Fibroblast of mammary gland (primary cell): ENCODE measurements at regions not wholly inside any gene's neighbourhood (a gene's known extent, or its start where the extent isn't known, plus 50 kb on each side); places are given as distances from the start of the nearest gene placed in this dataset.

Experiments
- DNase-seq: peaks from one replicate; pipeline ENCODE4 v3.0.0-alpha.2; 2010; ENCODE audit warnings: low read depth
- H3K4me3 ChIP-seq: 2 replicates; pipeline ENCODE4 v1.5.1; 2011; ENCODE audit warnings: low read depth, mild to moderate bottlenecking, low read length, moderate library complexity; ENCODE audit not compliant: control insufficient read depth
- TF ChIP-seq, protein P1 (sequence below): conservative IDR thresholded peaks from 2 replicates; pipeline ENCODE4 v1.5.1; 2011; ENCODE audit warnings: low read depth, low read length, inconsistent platforms; ENCODE audit not compliant: control insufficient read depth, insufficient read depth

- TF ChIP-seq, protein P1, sequence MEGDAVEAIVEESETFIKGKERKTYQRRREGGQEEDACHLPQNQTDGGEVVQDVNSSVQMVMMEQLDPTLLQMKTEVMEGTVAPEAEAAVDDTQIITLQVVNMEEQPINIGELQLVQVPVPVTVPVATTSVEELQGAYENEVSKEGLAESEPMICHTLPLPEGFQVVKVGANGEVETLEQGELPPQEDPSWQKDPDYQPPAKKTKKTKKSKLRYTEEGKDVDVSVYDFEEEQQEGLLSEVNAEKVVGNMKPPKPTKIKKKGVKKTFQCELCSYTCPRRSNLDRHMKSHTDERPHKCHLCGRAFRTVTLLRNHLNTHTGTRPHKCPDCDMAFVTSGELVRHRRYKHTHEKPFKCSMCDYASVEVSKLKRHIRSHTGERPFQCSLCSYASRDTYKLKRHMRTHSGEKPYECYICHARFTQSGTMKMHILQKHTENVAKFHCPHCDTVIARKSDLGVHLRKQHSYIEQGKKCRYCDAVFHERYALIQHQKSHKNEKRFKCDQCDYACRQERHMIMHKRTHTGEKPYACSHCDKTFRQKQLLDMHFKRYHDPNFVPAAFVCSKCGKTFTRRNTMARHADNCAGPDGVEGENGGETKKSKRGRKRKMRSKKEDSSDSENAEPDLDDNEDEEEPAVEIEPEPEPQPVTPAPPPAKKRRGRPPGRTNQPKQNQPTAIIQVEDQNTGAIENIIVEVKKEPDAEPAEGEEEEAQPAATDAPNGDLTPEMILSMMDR, result no peak
- H3K4me3 ChIP-seq, result no peak overlapping the region
- no peak for DNase-seq
These were observed 173.4 kb upstream of the NRP1 start for GRCh38 chr10:33507662-33508425.

DNA sequence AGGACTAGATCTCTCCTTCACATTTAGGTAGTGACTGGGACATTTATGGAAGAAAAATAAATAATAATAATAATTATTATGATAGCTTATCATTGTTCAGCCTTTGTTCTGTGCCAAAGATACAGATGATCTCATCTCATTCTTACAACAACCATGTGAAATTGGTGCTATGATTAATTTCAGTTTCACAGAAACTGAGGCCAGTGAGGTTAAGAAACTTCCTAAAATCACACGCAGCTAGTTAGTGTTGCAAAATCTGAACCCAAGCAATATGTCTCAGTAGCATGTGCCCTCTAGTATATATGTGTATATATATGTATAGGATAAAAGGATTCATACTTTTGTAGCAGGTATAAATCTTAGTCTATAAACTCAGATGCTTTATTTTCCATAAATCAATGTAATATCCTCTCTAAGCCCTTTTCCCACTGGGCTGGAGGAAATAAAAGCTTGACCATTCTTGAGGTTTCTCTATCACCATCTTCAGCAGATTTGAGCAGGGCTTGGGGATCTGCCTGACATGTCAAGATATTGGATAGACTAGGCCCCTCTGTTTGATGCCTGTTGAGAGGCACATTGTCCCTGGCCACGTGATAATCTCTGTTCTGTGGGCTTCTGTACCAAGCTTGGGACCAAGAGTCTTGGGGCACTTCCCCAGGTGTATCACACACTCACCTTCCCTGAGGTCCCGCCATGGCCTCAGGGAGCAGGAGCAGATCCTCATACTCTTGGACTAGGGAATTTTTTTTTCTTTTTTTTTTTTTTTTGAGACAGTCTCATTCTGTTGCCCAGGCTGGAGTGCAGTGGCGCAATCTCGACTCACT lies 172.6 kb upstream of the NRP1 start:
- TF ChIP-seq, protein P1, result no peak
- H3K4me3 ChIP-seq, result no peak overlapping the region
- peak; percentile 70 for DNase-seq

DNA sequence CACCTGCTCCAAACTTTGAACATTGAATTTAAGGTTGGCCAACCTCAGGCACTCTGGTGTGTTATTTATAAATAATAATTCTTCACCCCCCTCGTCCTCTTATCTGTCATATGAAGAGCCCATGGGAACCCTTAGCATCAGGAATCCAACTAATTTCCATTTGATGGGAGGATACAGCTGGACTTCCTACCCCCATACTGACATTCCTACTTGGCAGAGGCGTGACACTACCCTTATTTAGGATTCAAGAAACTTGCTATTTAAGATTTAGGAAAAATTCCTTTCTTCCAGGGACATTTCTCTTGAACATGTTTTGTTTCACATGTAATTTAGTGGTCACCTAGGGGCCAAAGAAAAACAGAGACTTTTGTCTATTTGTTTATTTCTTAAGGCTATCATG lies 171.9 kb upstream of the NRP1 start:
- DNase-seq, result no peak
- H3K4me3 ChIP-seq, result no peak overlapping the region
- TF ChIP-seq, protein P1, result no peak

DNA sequence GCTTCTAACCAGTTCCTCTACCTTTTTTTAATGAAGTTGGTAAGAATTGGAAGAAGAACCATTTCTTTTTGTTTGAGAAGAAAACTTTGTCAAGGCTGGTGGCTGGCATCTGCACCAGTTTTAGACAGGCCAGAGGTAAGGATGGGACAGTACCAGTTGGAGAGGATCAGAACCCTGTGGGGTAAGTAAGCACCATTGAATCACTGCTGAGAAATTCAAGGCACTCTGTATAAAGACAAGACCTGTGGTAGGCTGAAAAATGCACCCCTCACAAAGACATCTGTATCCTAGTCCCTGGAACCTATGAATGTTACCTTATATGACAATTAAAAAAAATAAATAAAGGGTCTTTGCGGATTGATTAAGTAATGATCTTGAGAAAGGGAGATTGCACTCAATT lies 166.7 kb upstream of the NRP1 start:
- no peak overlapping the region for H3K4me3 ChIP-seq
- no peak for DNase-seq
- TF ChIP-seq, protein P1, result no peak

GRCh38 chr10:33498391-33498891 lies 164.0 kb upstream of the NRP1 start:
- no peak for DNase-seq
- H3K4me3 ChIP-seq, result no peak overlapping the region
- TF ChIP-seq, protein P1, result no peak

DNA sequence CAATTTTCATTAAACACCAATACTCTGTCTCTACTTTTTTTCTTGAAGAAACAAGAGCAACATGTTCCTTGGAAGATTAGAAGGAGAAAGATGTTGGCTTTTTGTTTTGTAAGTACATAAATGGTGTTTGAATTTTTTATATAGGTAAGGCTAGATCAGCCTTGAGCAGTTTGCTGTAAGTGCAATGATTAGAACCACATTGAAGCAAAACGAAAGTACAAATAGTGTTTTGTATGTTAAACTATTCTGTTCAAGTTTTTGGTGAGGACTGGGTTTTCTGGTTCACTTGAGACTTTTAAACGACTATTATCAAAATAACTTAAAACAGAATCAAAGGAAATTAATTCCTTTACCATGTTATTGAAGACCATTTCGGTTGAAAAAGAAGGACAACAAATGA lies 162.9 kb upstream of the NRP1 start:
- DNase-seq, result no peak
- TF ChIP-seq, protein P1, result no peak
- H3K4me3 ChIP-seq, result no peak overlapping the region
